HG03571 (cell line): ENCODE measurements at regions not wholly inside any gene's neighbourhood (a gene's known extent, or its start where the extent isn't known, plus 50 kb on each side); places are given as distances from the start of the nearest gene placed in this dataset.
"Not testable (repeated sequence)": the region's sequence is repeated elsewhere in the genome, so short reads cannot be mapped to it uniquely, and the experiment has no call there.

Source experiments
- ATAC-seq: cut with Tn5 transposase; IDR thresholded peaks from one replicate; pipeline ENCODE4 v1.9.1; 2021; ENCODE audit not compliant: unreplicated experiment

GRCh38 chr1:198966519-198966918, 327.7 kb downstream of the PTPRC start:
- no peak for ATAC-seq

- no peak for ATAC-seq
Observed at GRCh38 chr1:198967566-198967965, 328.7 kb downstream of the PTPRC start.

- no peak for ATAC-seq
Observed at GRCh38 chr1:198968866-198969265, 330.0 kb downstream of the PTPRC start.

GRCh38 chr1:198969981-198970380, 331.1 kb downstream of the PTPRC start:
- no peak for ATAC-seq

- ATAC-seq = no peak
Observed at GRCh38 chr1:198970916-198971315, 332.1 kb downstream of the PTPRC start.

- no peak for ATAC-seq
Observed at GRCh38 chr1:198977909-198978308, 339.1 kb downstream of the PTPRC start.

- ATAC-seq = no peak
Observed at GRCh38 chr1:198978523-198978922, 339.7 kb downstream of the PTPRC start.

- ATAC-seq = no peak
Observed at GRCh38 chr1:198986036-198986435, 347.2 kb downstream of the PTPRC start.

- no peak for ATAC-seq
Observed at GRCh38 chr1:198986442-198986841, 347.6 kb downstream of the PTPRC start.

GRCh38 chr1:199002661-199003060, 363.8 kb downstream of the PTPRC start:
- no peak for ATAC-seq

- no peak for ATAC-seq
Observed at GRCh38 chr1:199007423-199007822, 368.6 kb downstream of the PTPRC start.

- no peak for ATAC-seq
Observed at GRCh38 chr1:199009447-199009846, 370.6 kb downstream of the PTPRC start.

GRCh38 chr1:199010492-199010891, 371.7 kb downstream of the PTPRC start:
- ATAC-seq = no peak

- no peak for ATAC-seq
Observed at GRCh38 chr1:199010933-199011332, 372.1 kb downstream of the PTPRC start.

- no peak for ATAC-seq
Observed at GRCh38 chr1:199015799-199016198, 377.0 kb downstream of the PTPRC start.

GRCh38 chr1:199018471-199019135, 379.8 kb downstream of the PTPRC start:
- no peak for ATAC-seq

GRCh38 chr1:199020051-199020450, 381.2 kb downstream of the PTPRC start:
- ATAC-seq = no peak

GRCh38 chr1:199020904-199021303, 382.1 kb downstream of the PTPRC start:
- ATAC-seq = no peak

GRCh38 chr1:199029401-199029800, 390.6 kb downstream of the PTPRC start:
- ATAC-seq = no peak

- no peak for ATAC-seq
Observed at GRCh38 chr1:199029855-199030254, 391.0 kb downstream of the PTPRC start.

GRCh38 chr1:199030541-199030940, 391.7 kb downstream of the PTPRC start:
- not testable (repeated sequence) for ATAC-seq

GRCh38 chr1:199031170-199031569, 392.3 kb downstream of the PTPRC start:
- not testable (repeated sequence) for ATAC-seq

- not testable (repeated sequence) for ATAC-seq
Observed at GRCh38 chr1:199032479-199032878, 393.6 kb downstream of the PTPRC start.
